ENCODE measurements at regions not wholly inside any gene's neighbourhood (a gene's known extent, or its start where the extent isn't known, plus 50 kb on each side); places are given as distances from the start of the nearest gene placed in this dataset.

- no peak for DNase-seq
Measured at GRCh38 chr2:15766911-15767597, 173.3 kb upstream of the MYCN start.

GRCh38 chr2:15767679-15768078, 172.7 kb upstream of the MYCN start:
- DNase-seq = no peak

GRCh38 chr2:15768142-15768541, 172.2 kb upstream of the MYCN start:
- DNase-seq = no peak

GRCh38 chr2:15768615-15769014, 171.7 kb upstream of the MYCN start:
- DNase-seq = no peak

GRCh38 chr2:15769235-15769634, 171.1 kb upstream of the MYCN start:
- DNase-seq = no peak

GRCh38 chr2:15769676-15770547, 170.4 kb upstream of the MYCN start:
- DNase-seq = no peak

- no peak for DNase-seq
Measured at GRCh38 chr2:15770606-15771005, 169.7 kb upstream of the MYCN start.

- no peak for DNase-seq
Measured at GRCh38 chr2:15771124-15771523, 169.2 kb upstream of the MYCN start.

- no peak for DNase-seq
Measured at GRCh38 chr2:15772086-15772595, 168.2 kb upstream of the MYCN start.

- no peak for DNase-seq
Measured at GRCh38 chr2:15772681-15773080, 167.7 kb upstream of the MYCN start.

- DNase-seq = no peak
Measured at GRCh38 chr2:15773204-15773603, 167.1 kb upstream of the MYCN start.

GRCh38 chr2:15773846-15774245, 166.5 kb upstream of the MYCN start:
- DNase-seq = no peak

- DNase-seq = no peak
Measured at GRCh38 chr2:15775753-15776628, 164.4 kb upstream of the MYCN start.

- DNase-seq = no peak
Measured at GRCh38 chr2:15776629-15776919, 163.8 kb upstream of the MYCN start.

GRCh38 chr2:15776992-15777702, 163.2 kb upstream of the MYCN start:
- DNase-seq = no peak

- DNase-seq = no peak
Measured at GRCh38 chr2:15777795-15778371, 162.5 kb upstream of the MYCN start.

- DNase-seq = no peak
Measured at GRCh38 chr2:15778529-15779219, 161.7 kb upstream of the MYCN start.

GRCh38 chr2:15779381-15780041, 160.8 kb upstream of the MYCN start:
- DNase-seq = no peak

- DNase-seq = no peak
Measured at GRCh38 chr2:15780234-15780633, 160.1 kb upstream of the MYCN start.

- no peak for DNase-seq
Measured at GRCh38 chr2:15780912-15781574, 159.3 kb upstream of the MYCN start.

All from stimulated activated CD4-positive, alpha-beta T cell treated with anti-CD3 and anti-CD28 coated beads, Interleukin-2, amount 100 ng/mL, for 24 hours (primary cell).